Cardiac fibroblast (primary cell): ENCODE measurements at regions not wholly inside any gene's neighbourhood (a gene's known extent, or its start where the extent isn't known, plus 50 kb on each side); places are given as distances from the start of the nearest gene placed in this dataset.
"Not testable (repeated sequence)": the region's sequence is repeated elsewhere in the genome, so short reads cannot be mapped to it uniquely, and the experiment has no call there.

Experiments
- DNase-seq, 2 donors: peaks; one replicate each; pipeline versions ENCODE4 v3.0.0 to v3.0.0-alpha.2; 2010; ENCODE audit warnings: low read depth in 2 of 2
- H3K4me3 ChIP-seq, 2 donors: replicated peaks in 1 of 2; 1 replicate in 1 of 2; 2 replicates in 1 of 2; pipeline ENCODE4 v1.5.1; 2011; ENCODE audit warnings: low read depth in 2 of 2, low read length in 2 of 2, mild to moderate bottlenecking in 2 of 2, moderate library complexity in 1 of 2
- TF ChIP-seq, protein P1 (sequence below): IDR thresholded peaks from one replicate; pipeline ENCODE4 v1.5.1; 2011; ENCODE audit warnings: low read depth, mild to moderate bottlenecking, low read length, inconsistent platforms

DNA sequence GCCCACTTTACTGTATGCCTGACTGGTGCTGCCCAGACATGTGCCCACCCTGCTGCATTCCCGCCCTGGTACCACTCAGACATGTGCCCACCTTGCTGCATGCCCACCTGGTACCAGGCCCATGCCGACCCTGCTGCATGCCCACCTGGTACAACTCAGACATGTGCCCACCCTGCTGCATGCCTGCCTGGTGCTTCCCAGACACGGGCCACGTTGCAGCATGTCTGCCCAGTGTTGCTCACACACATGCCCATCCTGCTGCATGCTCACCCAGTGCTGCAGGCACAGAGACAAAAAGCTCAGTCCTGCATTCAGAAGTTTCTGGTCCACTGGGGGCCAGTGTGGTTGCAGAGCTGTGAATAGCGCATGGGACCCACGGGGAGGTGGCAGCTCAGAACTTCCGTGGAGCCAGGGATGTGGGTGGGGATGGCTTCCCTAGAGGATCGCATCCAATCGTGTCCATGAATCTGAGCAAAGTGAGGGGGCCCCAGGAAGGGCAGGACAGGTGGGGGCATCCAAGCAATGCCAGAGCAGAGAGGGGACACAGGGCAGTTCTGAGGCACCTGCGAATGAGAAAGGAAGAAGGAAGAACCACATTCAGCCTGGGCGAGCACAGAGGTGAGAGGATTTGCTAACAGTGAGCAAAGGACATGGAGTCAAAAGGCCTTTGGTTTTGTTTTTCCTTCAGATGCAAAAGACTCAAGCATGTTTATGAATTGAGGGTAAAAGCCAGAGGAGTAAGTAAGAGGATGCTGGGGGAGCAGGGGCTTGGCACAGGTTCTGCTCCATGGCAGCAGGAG lies 175.9 kb upstream of the C14orf180 start:
- H3K4me3 ChIP-seq = no peak overlapping the region
- DNase-seq = no peak
- TF ChIP-seq, protein P1, sequence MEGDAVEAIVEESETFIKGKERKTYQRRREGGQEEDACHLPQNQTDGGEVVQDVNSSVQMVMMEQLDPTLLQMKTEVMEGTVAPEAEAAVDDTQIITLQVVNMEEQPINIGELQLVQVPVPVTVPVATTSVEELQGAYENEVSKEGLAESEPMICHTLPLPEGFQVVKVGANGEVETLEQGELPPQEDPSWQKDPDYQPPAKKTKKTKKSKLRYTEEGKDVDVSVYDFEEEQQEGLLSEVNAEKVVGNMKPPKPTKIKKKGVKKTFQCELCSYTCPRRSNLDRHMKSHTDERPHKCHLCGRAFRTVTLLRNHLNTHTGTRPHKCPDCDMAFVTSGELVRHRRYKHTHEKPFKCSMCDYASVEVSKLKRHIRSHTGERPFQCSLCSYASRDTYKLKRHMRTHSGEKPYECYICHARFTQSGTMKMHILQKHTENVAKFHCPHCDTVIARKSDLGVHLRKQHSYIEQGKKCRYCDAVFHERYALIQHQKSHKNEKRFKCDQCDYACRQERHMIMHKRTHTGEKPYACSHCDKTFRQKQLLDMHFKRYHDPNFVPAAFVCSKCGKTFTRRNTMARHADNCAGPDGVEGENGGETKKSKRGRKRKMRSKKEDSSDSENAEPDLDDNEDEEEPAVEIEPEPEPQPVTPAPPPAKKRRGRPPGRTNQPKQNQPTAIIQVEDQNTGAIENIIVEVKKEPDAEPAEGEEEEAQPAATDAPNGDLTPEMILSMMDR = no peak

DNA sequence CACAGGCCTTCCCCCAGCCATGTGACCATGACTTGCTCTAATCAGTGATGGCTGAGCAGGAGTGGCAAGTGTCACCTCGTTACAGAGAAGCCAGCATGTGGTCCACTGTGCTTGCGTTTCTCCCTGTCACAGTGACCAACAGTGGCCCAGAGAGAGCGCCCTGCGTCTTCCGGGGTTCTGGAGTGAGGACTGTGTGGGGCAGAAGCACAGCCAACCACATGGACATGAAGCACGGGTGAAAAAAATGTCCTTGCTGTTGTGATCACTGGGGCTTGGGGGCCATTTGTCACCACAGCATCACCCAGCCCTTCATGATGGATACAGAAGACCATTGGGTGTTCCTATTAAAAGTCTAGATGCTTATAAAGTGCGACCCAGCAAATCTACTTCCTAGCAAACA lies 174.6 kb upstream of the C14orf180 start:
- DNase-seq = no peak
- TF ChIP-seq, protein P1 = no peak
- H3K4me3 ChIP-seq = no peak overlapping the region

DNA sequence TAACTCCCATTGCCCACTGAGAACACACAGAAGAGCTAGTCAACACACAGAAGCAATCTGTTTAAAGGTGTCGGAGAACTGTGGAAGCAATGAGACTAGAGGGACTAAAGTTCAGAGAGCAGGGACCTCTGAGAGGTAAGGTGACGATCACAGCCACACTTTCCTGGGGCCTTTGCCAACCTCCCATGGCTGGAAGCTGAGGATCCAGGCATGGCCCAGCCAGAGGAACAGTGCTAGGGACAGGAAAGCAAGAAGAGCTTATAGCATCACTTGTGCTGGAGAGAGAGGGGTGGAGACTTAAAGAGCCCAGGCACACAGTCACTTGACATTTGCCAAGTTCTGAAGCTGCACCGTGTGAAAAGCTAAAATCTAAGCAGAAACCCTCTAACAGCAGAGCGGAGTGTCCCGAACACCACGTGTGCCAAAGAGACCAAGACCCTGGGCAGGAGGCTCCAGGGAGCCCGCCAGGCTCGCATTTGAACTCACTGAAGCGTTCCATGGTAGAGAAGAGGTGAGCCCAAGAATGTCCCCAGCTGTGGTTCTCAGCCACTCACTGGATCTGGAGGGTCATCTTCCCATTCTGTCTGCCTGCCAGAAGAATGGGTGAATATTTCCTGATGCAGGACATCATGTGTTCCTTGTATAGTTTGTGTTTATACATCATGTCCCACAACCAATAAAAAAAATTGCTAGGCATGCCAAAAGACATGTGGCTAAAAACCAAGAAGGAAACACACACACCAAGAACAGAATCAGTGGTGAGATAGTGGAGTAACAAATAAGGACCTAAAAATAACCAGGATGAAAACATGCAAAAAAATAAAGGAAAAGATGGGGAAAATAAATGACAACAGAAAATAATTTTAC lies 174.0 kb upstream of the C14orf180 start:
- DNase-seq = no peak
- TF ChIP-seq, protein P1 = no peak
- no peak overlapping the region for H3K4me3 ChIP-seq

DNA sequence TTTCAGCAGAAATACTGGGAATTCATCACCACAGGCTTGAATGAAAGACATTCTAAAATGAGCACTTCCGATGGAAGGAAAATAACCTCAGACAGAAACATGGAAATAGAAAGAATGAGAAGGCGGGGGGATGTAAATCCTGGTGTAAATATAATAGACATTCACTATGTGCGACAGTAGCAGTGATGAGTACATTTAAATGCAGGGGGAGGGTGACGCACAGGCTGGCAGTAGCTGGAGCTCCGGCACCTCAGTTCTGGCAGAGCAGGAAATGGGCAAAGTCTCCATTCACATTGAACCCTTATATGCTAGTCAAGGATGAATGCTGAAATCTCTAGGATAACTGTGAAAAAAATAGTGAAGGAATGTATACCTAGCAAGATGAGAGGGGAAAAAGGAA lies 172.7 kb upstream of the C14orf180 start:
- TF ChIP-seq, protein P1 = no peak
- no peak overlapping the region for H3K4me3 ChIP-seq
- DNase-seq = no peak

DNA sequence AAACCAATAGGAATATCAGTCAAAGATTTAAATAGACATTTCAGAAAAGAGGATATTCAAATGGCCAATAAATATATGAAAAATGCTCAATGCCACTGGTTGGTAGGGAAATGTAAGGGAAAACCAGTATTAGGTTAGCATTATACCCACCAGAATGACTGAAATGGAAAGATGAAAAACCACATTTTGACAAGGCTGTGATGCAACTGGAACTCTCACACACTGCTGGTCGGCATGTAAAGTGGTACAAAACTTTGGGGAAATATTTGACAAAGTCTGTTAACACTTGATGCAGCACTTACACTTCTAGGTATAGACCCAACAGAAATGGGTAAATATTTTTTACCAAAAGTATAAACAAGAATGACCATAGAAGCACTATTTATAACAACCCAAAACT lies 163.2 kb upstream of the C14orf180 start:
- TF ChIP-seq, protein P1 = no peak
- no peak for DNase-seq
- no peak overlapping the region for H3K4me3 ChIP-seq

DNA sequence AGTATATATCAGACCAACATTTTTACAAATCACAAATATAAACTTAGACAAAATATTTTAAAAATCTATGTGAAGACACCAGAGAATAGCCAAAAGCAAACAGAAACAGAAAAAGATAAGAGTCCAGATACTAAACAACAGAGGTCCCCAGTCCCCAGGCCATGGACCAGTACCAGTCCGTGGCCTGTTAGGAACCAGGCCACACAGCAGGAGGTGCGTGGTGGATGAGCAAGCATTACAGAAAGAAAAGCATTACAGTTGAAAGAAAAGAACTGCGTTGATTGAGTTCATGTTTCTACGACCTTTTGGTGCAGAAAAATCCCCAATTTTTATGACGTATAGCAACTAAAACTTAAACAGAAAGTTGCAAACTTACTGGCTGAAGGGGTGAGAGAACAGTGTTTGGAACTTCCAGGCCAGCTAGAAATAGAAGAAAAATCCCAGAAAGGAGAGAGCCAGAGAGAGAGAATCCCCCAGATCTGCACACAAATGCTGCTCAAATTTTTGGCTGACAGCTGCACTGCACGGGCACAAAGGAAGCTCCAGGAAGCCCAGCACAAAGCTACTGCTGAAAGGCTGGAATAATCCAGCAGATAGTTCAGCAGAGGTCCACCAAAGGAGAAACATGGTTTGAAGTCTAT lies 159.6 kb upstream of the C14orf180 start:
- TF ChIP-seq, protein P1 = no peak
- DNase-seq = no peak
- no peak overlapping the region for H3K4me3 ChIP-seq

DNA sequence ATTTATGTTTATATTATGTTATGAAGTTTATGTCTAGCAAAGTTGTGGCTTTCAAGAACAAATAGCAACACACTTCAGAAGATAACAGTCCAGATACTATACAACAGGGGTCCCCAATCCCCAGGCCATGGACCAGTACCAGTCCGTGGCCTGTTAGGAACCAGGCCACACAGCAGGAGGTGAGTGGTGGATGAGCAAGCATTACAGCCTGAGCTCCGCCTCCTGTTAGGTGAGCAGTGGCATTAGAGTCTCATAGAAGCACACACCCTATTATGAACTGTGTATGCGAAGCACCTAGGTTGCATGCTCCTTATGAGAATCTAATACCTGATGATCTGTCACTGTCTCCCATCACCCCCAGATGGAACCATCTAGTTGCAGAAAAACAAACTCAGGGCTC lies 159.0 kb upstream of the C14orf180 start:
- H3K4me3 ChIP-seq, DNase-seq: not testable (repeated sequence)
